Loucy (cell line): ENCODE measurements at regions not wholly inside any gene's neighbourhood (a gene's known extent, or its start where the extent isn't known, plus 50 kb on each side); places are given as distances from the start of the nearest gene placed in this dataset.

Source experiments
- CTCF ChIP-seq: fragments of 200-600 bp; sonication (generic); conservative IDR thresholded peaks from 2 replicates; pipeline ENCODE4 v1.5.1; 2014; ENCODE audit warnings: mild to moderate bottlenecking, antibody characterized with exemption, low read length
- EZH2phosphoT487 ChIP-seq: fragments of 200-600 bp; IDR thresholded peaks from 2 replicates; pipeline ENCODE4 v1.6.1; 2018; ENCODE audit warnings: antibody characterized with exemption, mild to moderate bottlenecking, moderate library complexity, borderline replicate concordance

GRCh38 chr1:87399701-87400100 lies 71.0 kb downstream of the LMO4 start:
- TF ChIP-seq CTCF (no peak), EZH2phosphoT487 (no peak)
